ENCODE measurements at regions not wholly inside any gene's neighbourhood (a gene's known extent, or its start where the extent isn't known, plus 50 kb on each side); places are given as distances from the start of the nearest gene placed in this dataset.

- no peak overlapping the region for H3K4me3 ChIP-seq (ENCODE audit: low read length)
- DNase-seq (ENCODE audit: low read depth): no peak
- TF ChIP-seq CTCF (conservative IDR thresholded peaks at IDR 0.05; ENCODE audit: low read depth, low read length): no peak
These were observed 120.4 kb downstream of the ZIC1 start for GRCh38 chr3:147529551-147529950.

GRCh38 chr3:147538034-147538433, 128.9 kb downstream of the ZIC1 start:
- H3K4me3 ChIP-seq (ENCODE audit: low read length): no peak overlapping the region
- no peak for DNase-seq (ENCODE audit: low read depth)

GRCh38 chr3:147540921-147541320, 131.8 kb downstream of the ZIC1 start:
- no peak for TF ChIP-seq CTCF (conservative IDR thresholded peaks at IDR 0.05; ENCODE audit: low read depth, low read length)
- H3K4me3 ChIP-seq (ENCODE audit: low read length): no peak overlapping the region
- DNase-seq (ENCODE audit: low read depth): no peak

More at GRCh38 chr3:147538034-147538433, 128.9 kb downstream of the ZIC1 start:
- no peak for TF ChIP-seq CTCF (conservative IDR thresholded peaks at IDR 0.05; ENCODE audit: low read depth, low read length)

GRCh38 chr3:147544290-147544689, 135.1 kb downstream of the ZIC1 start:
- no peak overlapping the region for H3K4me3 ChIP-seq (ENCODE audit: low read length)
- no peak for TF ChIP-seq CTCF (conservative IDR thresholded peaks at IDR 0.05; ENCODE audit: low read depth, low read length)
- no peak for DNase-seq (ENCODE audit: low read depth)

- H3K4me3 ChIP-seq (ENCODE audit: low read length): no peak overlapping the region
- TF ChIP-seq CTCF (conservative IDR thresholded peaks at IDR 0.05; ENCODE audit: low read depth, low read length): no peak
- DNase-seq (ENCODE audit: low read depth): no peak
These were observed 142.3 kb downstream of the ZIC1 start for GRCh38 chr3:147551491-147551890.

- H3K4me3 ChIP-seq (ENCODE audit: low read length): no peak overlapping the region
- TF ChIP-seq CTCF (conservative IDR thresholded peaks at IDR 0.05; ENCODE audit: low read depth, low read length): no peak
- DNase-seq (ENCODE audit: low read depth): no peak
These were observed 145.2 kb downstream of the ZIC1 start for GRCh38 chr3:147554332-147554731.

- TF ChIP-seq CTCF (conservative IDR thresholded peaks at IDR 0.05; ENCODE audit: low read depth, low read length): no peak
These were observed 163.8 kb downstream of the ZIC1 start for GRCh38 chr3:147572970-147573340.

More at GRCh38 chr3:147572970-147573340, 163.8 kb downstream of the ZIC1 start:
- DNase-seq (ENCODE audit: low read depth): no peak
- H3K4me3 ChIP-seq (ENCODE audit: low read length): no peak overlapping the region
